ENCODE measurements at regions not wholly inside any gene's neighbourhood (a gene's known extent, or its start where the extent isn't known, plus 50 kb on each side); places are given as distances from the start of the nearest gene placed in this dataset.
A peak's percentile ranks its signal among the peaks of the same experiment; 100 is the strongest.

DNA sequence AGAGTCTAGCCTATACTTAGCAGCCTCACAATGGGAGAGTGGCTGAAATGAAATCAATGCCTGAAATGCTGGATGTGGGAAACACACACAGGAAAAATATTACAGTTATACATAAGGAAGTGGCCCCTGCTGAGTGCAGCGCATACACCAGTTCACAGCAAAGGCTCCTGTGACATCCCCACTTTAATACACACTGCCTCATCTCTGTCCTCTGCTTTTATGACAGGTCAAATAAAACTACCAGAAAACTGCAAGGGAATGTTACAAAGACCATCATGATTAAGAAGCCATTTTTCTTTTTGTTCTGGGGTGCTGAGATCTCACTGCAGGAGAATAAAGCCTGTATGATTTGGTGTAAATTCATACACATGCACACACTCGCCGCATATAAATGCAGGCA, 214.3 kb downstream of the ARRDC4 start:
- no peak for DNase-seq
- Histone ChIP-seq H3K27ac (no peak overlapping the region), H3K36me3 (replicated peaks in 1 of 2; ENCODE audit: insufficient read depth in 1 of 2, low read depth in 2 of 2) (no peaks in the 10 kb centered on the region), H3K4me3 (no peak overlapping the region), H3K27me3 (no peaks in the 10 kb centered on the region), H3K9me3 (no peaks in the 10 kb centered on the region), H3K4me1 (no peaks in the 10 kb centered on the region)
- intact Hi-C loops (cut with DNase I), result loop anchor here (10.0 kb wide), 1 partner anchor 270 kb away; no protein-coding TSS in a partner anchor
- 73 to 75% methylated on average over 3 of the region's 3 CpGs for WGBS, 2 donors
- ATAC-seq, result no peak
- no peak for TF ChIP-seq POLR2A (IDR thresholded peaks at IDR 0.05)
- TF ChIP-seq, protein P1, sequence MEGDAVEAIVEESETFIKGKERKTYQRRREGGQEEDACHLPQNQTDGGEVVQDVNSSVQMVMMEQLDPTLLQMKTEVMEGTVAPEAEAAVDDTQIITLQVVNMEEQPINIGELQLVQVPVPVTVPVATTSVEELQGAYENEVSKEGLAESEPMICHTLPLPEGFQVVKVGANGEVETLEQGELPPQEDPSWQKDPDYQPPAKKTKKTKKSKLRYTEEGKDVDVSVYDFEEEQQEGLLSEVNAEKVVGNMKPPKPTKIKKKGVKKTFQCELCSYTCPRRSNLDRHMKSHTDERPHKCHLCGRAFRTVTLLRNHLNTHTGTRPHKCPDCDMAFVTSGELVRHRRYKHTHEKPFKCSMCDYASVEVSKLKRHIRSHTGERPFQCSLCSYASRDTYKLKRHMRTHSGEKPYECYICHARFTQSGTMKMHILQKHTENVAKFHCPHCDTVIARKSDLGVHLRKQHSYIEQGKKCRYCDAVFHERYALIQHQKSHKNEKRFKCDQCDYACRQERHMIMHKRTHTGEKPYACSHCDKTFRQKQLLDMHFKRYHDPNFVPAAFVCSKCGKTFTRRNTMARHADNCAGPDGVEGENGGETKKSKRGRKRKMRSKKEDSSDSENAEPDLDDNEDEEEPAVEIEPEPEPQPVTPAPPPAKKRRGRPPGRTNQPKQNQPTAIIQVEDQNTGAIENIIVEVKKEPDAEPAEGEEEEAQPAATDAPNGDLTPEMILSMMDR (IDR thresholded peaks at IDR 0.05), result no peak

DNA sequence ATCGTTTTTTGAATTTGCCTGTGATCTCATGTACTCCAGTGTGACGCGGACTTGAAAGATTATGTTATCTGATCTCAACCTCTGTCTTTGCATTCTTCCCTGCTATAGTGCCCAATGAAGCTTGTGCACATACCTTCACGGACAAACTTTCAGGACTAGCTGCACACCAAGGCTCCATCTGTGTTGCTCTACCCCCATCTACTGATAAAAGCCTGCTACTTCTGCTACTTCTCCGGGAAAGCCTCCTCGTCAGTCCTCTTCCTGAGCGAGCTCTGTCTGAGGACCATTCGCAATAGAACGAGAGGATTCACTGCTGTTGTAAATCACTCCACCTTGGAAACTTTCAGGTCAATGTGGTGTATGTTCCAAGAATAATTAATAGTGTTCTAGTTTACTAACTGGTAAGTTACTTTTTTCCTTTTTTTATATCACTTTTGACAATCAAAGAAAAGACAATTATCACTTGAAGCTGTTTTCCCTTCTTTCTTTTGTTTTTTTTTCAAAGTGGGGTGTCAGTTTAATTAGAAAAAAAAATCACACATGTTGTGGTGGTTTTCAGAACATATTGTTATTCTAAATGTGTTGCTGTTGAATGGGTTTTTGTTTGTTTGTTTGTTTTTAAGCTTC, 217.6 kb downstream of the ARRDC4 start:
- H3K9me3 ChIP-seq, result no peaks in the 10 kb centered on the region
- H3K27me3 ChIP-seq, result no peaks in the 10 kb centered on the region
- intact Hi-C loops (cut with DNase I), result loop anchor here (10.0 kb wide), 1 partner anchor 273 kb away; no protein-coding TSS in a partner anchor
- no peaks in the 10 kb centered on the region for H3K4me1 ChIP-seq
- ATAC-seq (peak; percentile 73), DNase-seq (peak; percentile 29 to 60 (median 48))
- TF ChIP-seq POLR2A (IDR thresholded peaks at IDR 0.05), result no peak
- TF ChIP-seq, protein P1 (IDR thresholded peaks at IDR 0.05), result peak; percentile 29 to 82 (median 71)
- H3K36me3 ChIP-seq (replicated peaks in 1 of 2; ENCODE audit: insufficient read depth in 1 of 2, low read depth in 2 of 2), result no peaks in the 10 kb centered on the region
- WGBS, 2 donors, result 1 to 2% methylated on average over 9 of the region's 9 CpGs
- H3K27ac ChIP-seq, result no peak overlapping the region
- H3K4me3 ChIP-seq, result no peak overlapping the region

DNA sequence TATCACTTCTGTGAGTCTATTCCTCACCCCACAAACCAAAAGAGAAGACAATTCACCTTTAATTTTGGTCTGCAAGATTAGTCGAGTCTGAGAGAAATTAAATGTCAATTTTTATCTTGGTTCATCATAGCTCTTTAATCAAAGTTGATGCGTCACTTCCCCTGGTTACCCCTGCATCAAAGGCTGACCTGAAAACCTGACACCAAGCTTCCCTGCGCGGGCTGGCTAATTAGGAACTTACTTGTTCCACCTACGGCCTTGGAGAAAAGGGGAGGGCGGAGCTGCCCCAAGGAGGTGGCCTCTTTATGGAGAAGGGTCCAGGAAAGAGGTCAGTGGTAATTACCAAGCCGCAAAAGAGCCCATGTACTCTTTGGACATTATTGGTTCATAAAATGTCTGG, 218.4 kb downstream of the ARRDC4 start:
- Histone ChIP-seq H3K9me3 (no peaks in the 10 kb centered on the region), H3K4me1 (no peaks in the 10 kb centered on the region), H3K27me3 (no peaks in the 10 kb centered on the region), H3K4me3 (no peak overlapping the region), H3K27ac (no peak overlapping the region), H3K36me3 (replicated peaks in 1 of 2; ENCODE audit: insufficient read depth in 1 of 2, low read depth in 2 of 2) (no peaks in the 10 kb centered on the region)
- DNase-seq (no peak), ATAC-seq (no peak)
- WGBS, 2 donors, result 27 to 35% methylated on average over 7 of the region's 7 CpGs
- intact Hi-C loops (cut with DNase I), result loop anchor here (10.0 kb wide), 1 partner anchor 274 kb away; no protein-coding TSS in a partner anchor
- TF ChIP-seq, protein P1 (IDR thresholded peaks at IDR 0.05), result no peak
- no peak for TF ChIP-seq POLR2A (IDR thresholded peaks at IDR 0.05)

DNA sequence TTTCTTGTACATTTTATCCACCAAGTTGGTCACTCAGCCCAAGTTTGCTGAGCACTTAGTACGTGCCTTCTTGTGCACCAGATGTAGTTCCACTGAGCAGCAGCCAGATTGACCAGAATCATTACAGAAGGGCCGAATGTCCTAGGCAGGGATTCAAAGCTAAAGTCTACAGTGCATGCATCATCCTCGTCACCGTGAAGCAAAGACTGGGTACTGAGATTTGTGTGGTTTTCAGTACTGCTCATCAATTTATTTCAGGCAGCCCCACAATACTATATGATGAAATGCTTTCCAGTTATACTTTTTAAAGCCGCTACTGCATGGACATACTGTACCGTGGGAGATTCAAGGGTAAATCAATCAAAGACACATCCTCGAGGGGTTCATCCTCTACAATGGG, 227.0 kb downstream of the ARRDC4 start:
- H3K27me3 ChIP-seq, result no peaks in the 10 kb centered on the region
- no peaks in the 10 kb centered on the region for H3K9me3 ChIP-seq
- TF ChIP-seq, protein P1 (IDR thresholded peaks at IDR 0.05), result no peak
- no peak for TF ChIP-seq POLR2A (IDR thresholded peaks at IDR 0.05)
- 64% methylated on average over 7 of the region's 7 CpGs for WGBS, 2 donors
- ATAC-seq, result no peak
- no peak overlapping the region for H3K27ac ChIP-seq
- intact Hi-C loops (cut with DNase I), result no loop called here
- no peak for DNase-seq
- H3K36me3 ChIP-seq (replicated peaks in 1 of 2; ENCODE audit: insufficient read depth in 1 of 2, low read depth in 2 of 2), result no peaks in the 10 kb centered on the region
- no peaks in the 10 kb centered on the region for H3K4me1 ChIP-seq
- no peak overlapping the region for H3K4me3 ChIP-seq

DNA sequence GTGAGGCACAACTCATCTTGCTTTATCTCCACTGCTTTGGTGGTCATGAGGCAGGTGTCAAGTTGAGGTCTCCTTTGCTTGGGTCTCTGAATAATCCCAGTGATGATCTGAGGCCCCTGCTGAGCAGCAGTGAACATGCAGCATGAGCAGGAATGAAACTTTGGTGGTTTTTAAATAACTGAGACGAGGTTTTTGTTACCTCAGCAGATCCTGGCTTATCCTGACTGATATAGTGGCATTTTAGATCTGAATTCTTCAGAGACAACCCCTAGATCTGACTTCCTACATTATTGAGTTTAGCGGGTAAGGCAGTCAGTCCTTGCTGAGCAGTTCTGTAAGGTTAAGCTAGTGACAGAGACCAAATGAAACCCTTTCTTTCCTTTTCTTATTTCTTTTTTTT, 230.4 kb downstream of the ARRDC4 start:
- DNase-seq (no peak), ATAC-seq (no peak)
- H3K4me3 ChIP-seq, result no peak overlapping the region
- intact Hi-C loops (cut with DNase I), result no loop called here
- H3K4me1 ChIP-seq, result no peaks in the 10 kb centered on the region
- no peaks in the 10 kb centered on the region for H3K9me3 ChIP-seq
- TF ChIP-seq POLR2A (IDR thresholded peaks at IDR 0.05), result no peak
- TF ChIP-seq, protein P1 (IDR thresholded peaks at IDR 0.05), result no peak
- no peaks in the 10 kb centered on the region for H3K36me3 ChIP-seq (replicated peaks in 1 of 2; ENCODE audit: insufficient read depth in 1 of 2, low read depth in 2 of 2)
- no peak overlapping the region for H3K27ac ChIP-seq
- WGBS, 2 donors, result 68 to 79% methylated on average over 2 of the region's 2 CpGs
- H3K27me3 ChIP-seq, result no peaks in the 10 kb centered on the region
